ENCODE measurements at regions not wholly inside any gene's neighbourhood (a gene's known extent, or its start where the extent isn't known, plus 50 kb on each side); places are given as distances from the start of the nearest gene placed in this dataset.
"Not testable (repeated sequence)": the region's sequence is repeated elsewhere in the genome, so short reads cannot be mapped to it uniquely, and the experiment has no call there.

DNA sequence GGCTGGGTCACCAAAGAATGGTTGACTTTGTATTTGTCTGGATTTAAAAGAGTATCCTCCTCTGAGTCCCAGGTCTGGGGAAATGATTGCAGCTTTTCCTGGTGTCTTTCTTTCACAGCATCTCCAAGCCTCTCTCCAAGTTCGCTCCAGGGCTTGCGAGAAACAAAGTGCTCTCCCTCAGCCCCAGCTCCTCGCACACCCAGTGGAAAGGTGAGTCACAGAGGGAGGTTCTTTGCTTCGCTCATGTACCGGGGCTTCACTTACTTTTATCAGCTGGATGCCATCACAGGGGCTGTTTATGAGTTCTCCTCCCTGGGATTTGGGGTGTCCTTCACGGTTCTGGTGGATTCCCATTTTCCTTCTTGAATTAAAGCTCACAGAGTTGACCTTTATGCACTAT lies 252.2 kb upstream of the PLPP4 start:
- DNase-seq (ENCODE audit: low read depth in 1 of 2, low spot score in 1 of 2): no peak
- Histone ChIP-seq H3K27ac (no peak overlapping the region), H3K4me3 (no peak overlapping the region), H3K9me3 (ENCODE audit: low read depth) (no peaks in the 10 kb centered on the region), H3K27me3 (no peaks in the 10 kb centered on the region), H3K36me3 (no peaks in the 10 kb centered on the region), H3K4me1 (ENCODE audit: low read depth) (no peaks in the 10 kb centered on the region)
- TF ChIP-seq, protein P1, sequence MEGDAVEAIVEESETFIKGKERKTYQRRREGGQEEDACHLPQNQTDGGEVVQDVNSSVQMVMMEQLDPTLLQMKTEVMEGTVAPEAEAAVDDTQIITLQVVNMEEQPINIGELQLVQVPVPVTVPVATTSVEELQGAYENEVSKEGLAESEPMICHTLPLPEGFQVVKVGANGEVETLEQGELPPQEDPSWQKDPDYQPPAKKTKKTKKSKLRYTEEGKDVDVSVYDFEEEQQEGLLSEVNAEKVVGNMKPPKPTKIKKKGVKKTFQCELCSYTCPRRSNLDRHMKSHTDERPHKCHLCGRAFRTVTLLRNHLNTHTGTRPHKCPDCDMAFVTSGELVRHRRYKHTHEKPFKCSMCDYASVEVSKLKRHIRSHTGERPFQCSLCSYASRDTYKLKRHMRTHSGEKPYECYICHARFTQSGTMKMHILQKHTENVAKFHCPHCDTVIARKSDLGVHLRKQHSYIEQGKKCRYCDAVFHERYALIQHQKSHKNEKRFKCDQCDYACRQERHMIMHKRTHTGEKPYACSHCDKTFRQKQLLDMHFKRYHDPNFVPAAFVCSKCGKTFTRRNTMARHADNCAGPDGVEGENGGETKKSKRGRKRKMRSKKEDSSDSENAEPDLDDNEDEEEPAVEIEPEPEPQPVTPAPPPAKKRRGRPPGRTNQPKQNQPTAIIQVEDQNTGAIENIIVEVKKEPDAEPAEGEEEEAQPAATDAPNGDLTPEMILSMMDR (IDR thresholded peaks at IDR 0.05; ENCODE audit: low read depth, low read length): no peak

DNA sequence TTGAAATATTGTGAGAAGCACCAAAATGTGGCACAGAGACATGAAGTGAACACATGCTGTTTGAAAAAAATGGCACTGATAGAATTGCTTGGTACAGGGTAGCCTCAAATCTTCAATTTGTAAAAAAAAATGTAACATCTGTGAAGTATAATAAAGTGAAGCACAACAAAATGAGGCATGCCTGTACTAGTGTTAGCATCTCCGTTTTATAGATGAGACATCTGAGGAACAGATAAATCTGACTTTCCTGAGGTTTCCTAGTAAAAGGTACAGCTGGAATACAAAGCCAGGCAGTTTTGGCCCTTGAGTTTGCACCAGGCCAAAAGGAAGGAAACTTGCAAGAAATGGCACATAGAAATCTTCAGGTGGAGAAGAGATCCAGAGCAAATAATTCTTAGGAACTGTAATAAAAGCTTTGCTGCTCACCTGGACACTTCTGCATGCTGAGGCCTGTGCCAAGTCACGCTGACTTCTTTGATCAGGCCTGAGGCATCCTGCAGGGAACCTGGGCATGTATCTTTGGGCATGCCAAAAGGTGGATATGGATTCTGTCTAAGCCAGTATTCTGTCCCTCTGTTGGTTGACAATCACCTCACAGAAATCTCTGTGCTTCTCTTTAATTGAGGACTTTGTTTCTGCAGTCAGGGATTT lies 251.5 kb upstream of the PLPP4 start:
- H3K4me1 ChIP-seq (ENCODE audit: low read depth): no peaks in the 10 kb centered on the region
- H3K27ac ChIP-seq: no peak overlapping the region
- H3K9me3 ChIP-seq (ENCODE audit: low read depth): no peaks in the 10 kb centered on the region
- H3K36me3 ChIP-seq: no peaks in the 10 kb centered on the region
- no peak for DNase-seq (ENCODE audit: low read depth in 1 of 2, low spot score in 1 of 2)
- no peak overlapping the region for H3K4me3 ChIP-seq
- H3K27me3 ChIP-seq: no peaks in the 10 kb centered on the region
- TF ChIP-seq, protein P1 (IDR thresholded peaks at IDR 0.05; ENCODE audit: low read depth, low read length): no peak

DNA sequence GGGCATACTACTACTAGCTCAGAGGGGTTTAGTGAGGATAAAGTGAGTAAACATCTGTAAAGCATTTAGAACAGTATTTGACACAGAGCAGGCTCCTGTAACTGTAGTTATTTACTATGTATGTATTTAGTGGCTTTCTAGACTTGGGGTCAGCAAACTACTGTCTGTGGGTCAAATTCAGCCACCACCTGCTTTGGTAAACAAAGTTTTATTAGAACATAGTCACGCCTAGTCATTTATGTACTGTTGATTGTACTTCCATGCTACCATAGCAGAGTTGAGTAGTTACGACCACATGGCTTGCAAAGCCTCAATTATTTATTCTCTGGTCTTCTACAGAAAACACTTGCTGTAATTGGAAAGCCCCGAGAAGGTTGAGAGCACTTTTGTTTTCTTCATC lies 248.5 kb upstream of the PLPP4 start:
- no peak for DNase-seq (ENCODE audit: low read depth in 1 of 2, low spot score in 1 of 2)
- H3K9me3 ChIP-seq (ENCODE audit: low read depth): no peaks in the 10 kb centered on the region
- H3K27me3 ChIP-seq: no peaks in the 10 kb centered on the region
- H3K4me3 ChIP-seq: no peak overlapping the region
- no peaks in the 10 kb centered on the region for H3K36me3 ChIP-seq
- no peaks in the 10 kb centered on the region for H3K4me1 ChIP-seq (ENCODE audit: low read depth)
- TF ChIP-seq, protein P1 (IDR thresholded peaks at IDR 0.05; ENCODE audit: low read depth, low read length): no peak
- no peak overlapping the region for H3K27ac ChIP-seq

DNA sequence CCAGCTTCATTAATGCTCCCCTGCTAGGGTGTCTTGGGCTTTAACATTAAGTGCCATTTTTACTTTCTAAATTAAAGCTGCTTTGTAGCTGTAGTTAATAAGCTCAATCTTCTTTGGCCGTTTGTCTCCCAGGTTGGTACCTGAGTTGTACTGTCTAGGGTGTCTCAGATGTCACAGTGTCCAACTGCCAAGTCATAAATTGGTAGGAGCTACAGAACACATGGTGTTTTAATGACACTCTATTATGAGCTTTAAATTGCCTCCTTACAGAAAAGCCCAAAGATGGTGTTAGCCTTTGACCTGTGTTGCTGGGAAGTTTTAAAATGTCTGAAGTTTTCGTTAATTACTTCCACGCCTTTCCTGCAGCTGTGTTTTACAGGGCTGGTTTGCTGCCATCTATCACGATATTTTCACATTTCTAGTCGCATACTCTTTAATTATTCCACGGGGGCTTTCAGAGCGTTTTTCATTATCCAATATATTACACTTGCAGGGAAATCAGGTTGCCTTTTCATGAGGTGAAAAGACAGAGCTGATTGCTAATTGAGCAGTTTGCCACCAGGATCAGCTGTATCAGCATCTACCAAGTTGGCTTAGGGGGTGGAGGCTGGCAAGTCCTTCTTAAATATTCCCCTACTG lies 247.8 kb upstream of the PLPP4 start:
- no peaks in the 10 kb centered on the region for H3K27me3 ChIP-seq
- H3K9me3 ChIP-seq (ENCODE audit: low read depth): no peaks in the 10 kb centered on the region
- no peaks in the 10 kb centered on the region for H3K4me1 ChIP-seq (ENCODE audit: low read depth)
- no peak for DNase-seq (ENCODE audit: low read depth in 1 of 2, low spot score in 1 of 2)
- no peak overlapping the region for H3K27ac ChIP-seq
- H3K4me3 ChIP-seq: no peak overlapping the region
- TF ChIP-seq, protein P1 (IDR thresholded peaks at IDR 0.05; ENCODE audit: low read depth, low read length): no peak
- H3K36me3 ChIP-seq: no peaks in the 10 kb centered on the region

DNA sequence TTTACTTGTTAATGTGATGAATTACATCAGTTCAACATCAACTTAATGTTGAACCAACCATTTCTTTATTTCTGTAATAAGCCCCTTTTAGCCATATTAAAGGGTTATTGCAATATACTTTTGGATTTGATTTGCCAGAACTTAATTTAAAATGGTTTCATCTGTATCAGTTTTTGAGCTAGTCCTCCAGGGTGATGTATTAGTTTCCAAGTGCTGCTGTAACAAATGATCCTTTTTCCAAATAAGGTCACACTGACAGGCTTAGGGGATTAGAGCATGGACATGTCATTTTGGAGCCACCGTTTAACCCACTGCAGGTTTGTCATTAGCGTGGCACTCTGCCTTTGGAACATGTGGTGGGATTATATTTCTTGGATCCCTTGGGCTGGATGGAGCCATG lies 244.8 kb upstream of the PLPP4 start:
- Histone ChIP-seq H3K27me3 (no peaks in the 10 kb centered on the region), H3K4me3 (no peak overlapping the region), H3K9me3 (ENCODE audit: low read depth) (no peaks in the 10 kb centered on the region), H3K4me1 (ENCODE audit: low read depth) (no peaks in the 10 kb centered on the region), H3K27ac (no peak overlapping the region), H3K36me3 (no peaks in the 10 kb centered on the region)
- TF ChIP-seq, protein P1 (IDR thresholded peaks at IDR 0.05; ENCODE audit: low read depth, low read length): no peak
- no peak for DNase-seq (ENCODE audit: low read depth in 1 of 2, low spot score in 1 of 2)

DNA sequence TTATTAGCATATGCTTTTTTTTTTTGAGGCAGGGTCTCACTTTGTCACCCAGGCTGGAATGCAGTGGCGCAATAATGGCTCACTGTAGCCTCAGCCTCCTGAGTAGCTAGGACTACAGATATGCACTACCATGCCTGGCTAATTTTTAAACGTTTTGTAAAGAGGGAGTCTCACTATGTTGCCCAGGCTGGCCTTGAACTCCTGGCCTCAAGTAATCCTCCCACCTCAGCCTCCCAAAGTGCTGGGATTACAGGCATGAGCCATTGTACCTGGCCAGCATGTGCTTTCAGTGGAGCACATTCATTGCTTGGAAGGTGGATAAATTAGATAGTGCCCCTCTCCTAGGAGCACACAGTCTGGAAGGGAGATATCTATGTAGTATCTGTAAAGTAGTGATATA lies 243.7 kb upstream of the PLPP4 start:
- not testable (repeated sequence) for H3K4me3 ChIP-seq; H3K4me1 ChIP-seq (ENCODE audit: low read depth)

More for the DNA sequence above, 243.7 kb upstream of the PLPP4 start:
- DNase-seq (ENCODE audit: low read depth in 1 of 2, low spot score in 1 of 2); H3K36me3 ChIP-seq; H3K9me3 ChIP-seq (ENCODE audit: low read depth); H3K27ac ChIP-seq; H3K27me3 ChIP-seq: not testable (repeated sequence)

All from cardiac muscle cell (in vitro differentiated cells and primary cell).